SJCRH30 (cell line): ENCODE measurements at regions not wholly inside any gene's neighbourhood (a gene's known extent, or its start where the extent isn't known, plus 50 kb on each side); places are given as distances from the start of the nearest gene placed in this dataset.

ENCODE experiments used
- DNase-seq, 2 experiments: peaks; one replicate each; pipeline ENCODE4 v3.0.0-alpha.2; 2015 to 2020
- H3K27ac ChIP-seq: fragments of 250-450 bp; sonication (Bioruptor Pico); 2 replicates; pipeline ENCODE4 v1.5.1; 2020; ENCODE audit warnings: mild to moderate bottlenecking, moderate library complexity
- H3K27me3 ChIP-seq: fragments of 250-450 bp; sonication (Bioruptor Pico); 2 replicates; pipeline ENCODE4 v1.5.1; 2020; ENCODE audit warnings: mild to moderate bottlenecking, moderate library complexity
- H3K36me3 ChIP-seq: fragments of 250-450 bp; sonication (Bioruptor Pico); 2 replicates; pipeline ENCODE4 v1.5.1; 2020; ENCODE audit warnings: mild to moderate bottlenecking, moderate library complexity
- H3K4me1 ChIP-seq: fragments of 250-450 bp; sonication (Bioruptor Pico); 2 replicates; pipeline ENCODE4 v1.5.1; 2020; ENCODE audit warnings: mild to moderate bottlenecking, moderate library complexity
- H3K4me3 ChIP-seq: fragments of 250-450 bp; sonication (Bioruptor Pico); 2 replicates; pipeline ENCODE4 v1.5.1; 2020; ENCODE audit warnings: mild to moderate bottlenecking, moderate library complexity
- H3K9me3 ChIP-seq: fragments of 250-450 bp; sonication (Bioruptor Pico); replicated peaks from 2 replicates; pipeline ENCODE4 v1.5.1; 2020; ENCODE audit warnings: mild to moderate bottlenecking, moderate library complexity

GRCh38 chr13:103799028-103799427, 732.8 kb upstream of the SLC10A2 start:
- H3K27me3 ChIP-seq = no peaks in the 10 kb centered on the region
- no peak overlapping the region for H3K27ac ChIP-seq
- H3K9me3 ChIP-seq = no peaks in the 10 kb centered on the region
- no peak overlapping the region for H3K4me3 ChIP-seq
- H3K36me3 ChIP-seq = no peaks in the 10 kb centered on the region
- peaks cover 16% of the 10 kb centered on the region for H3K4me1 ChIP-seq
- DNase-seq = no peak

- no peaks in the 10 kb centered on the region for H3K36me3 ChIP-seq
- H3K9me3 ChIP-seq = no peaks in the 10 kb centered on the region
- H3K4me3 ChIP-seq = no peak overlapping the region
- H3K27me3 ChIP-seq = no peaks in the 10 kb centered on the region
- DNase-seq = no peak
- H3K4me1 ChIP-seq = no peaks in the 10 kb centered on the region
- no peak overlapping the region for H3K27ac ChIP-seq
Observed at GRCh38 chr13:103795892-103796478, 729.8 kb upstream of the SLC10A2 start.

GRCh38 chr13:103794526-103794925, 728.3 kb upstream of the SLC10A2 start:
- no peak for DNase-seq
- no peaks in the 10 kb centered on the region for H3K9me3 ChIP-seq
- H3K36me3 ChIP-seq = no peaks in the 10 kb centered on the region
- H3K27me3 ChIP-seq = no peaks in the 10 kb centered on the region
- no peak overlapping the region for H3K4me3 ChIP-seq
- H3K27ac ChIP-seq = no peak overlapping the region
- H3K4me1 ChIP-seq = no peaks in the 10 kb centered on the region

GRCh38 chr13:103788061-103788652, 721.9 kb upstream of the SLC10A2 start:
- no peak overlapping the region for H3K27ac ChIP-seq

GRCh38 chr13:103772576-103772975, 706.4 kb upstream of the SLC10A2 start:
- Histone ChIP-seq H3K27me3 (no peaks in the 10 kb centered on the region), H3K4me1 (no peaks in the 10 kb centered on the region), H3K4me3 (no peak overlapping the region), H3K9me3 (no peaks in the 10 kb centered on the region), H3K36me3 (no peaks in the 10 kb centered on the region), H3K27ac (no peak overlapping the region)
- peak in 1 of 2 experiments; percentile 20 for DNase-seq

More at GRCh38 chr13:103788061-103788652, 721.9 kb upstream of the SLC10A2 start:
- Histone ChIP-seq H3K4me3 (no peak overlapping the region), H3K4me1 (no peaks in the 10 kb centered on the region), H3K36me3 (no peaks in the 10 kb centered on the region), H3K27me3 (no peaks in the 10 kb centered on the region), H3K9me3 (no peaks in the 10 kb centered on the region)
- DNase-seq = peak in 1 of 2 experiments; percentile 29

- Histone ChIP-seq H3K4me3 (no peak overlapping the region), H3K9me3 (no peaks in the 10 kb centered on the region), H3K36me3 (no peaks in the 10 kb centered on the region), H3K27ac (no peak overlapping the region), H3K27me3 (no peaks in the 10 kb centered on the region), H3K4me1 (no peaks in the 10 kb centered on the region)
- no peak for DNase-seq
Observed at GRCh38 chr13:103762523-103762922, 696.3 kb upstream of the SLC10A2 start.

- DNase-seq = no peak
- Histone ChIP-seq H3K4me3 (no peak overlapping the region), H3K36me3 (no peaks in the 10 kb centered on the region), H3K9me3 (no peaks in the 10 kb centered on the region), H3K4me1 (no peaks in the 10 kb centered on the region), H3K27me3 (no peaks in the 10 kb centered on the region), H3K27ac (no peak overlapping the region)
Observed at GRCh38 chr13:103759361-103759760, 693.1 kb upstream of the SLC10A2 start.

GRCh38 chr13:103758222-103758621, 692.0 kb upstream of the SLC10A2 start:
- H3K36me3 ChIP-seq = no peaks in the 10 kb centered on the region
- no peaks in the 10 kb centered on the region for H3K27me3 ChIP-seq
- H3K4me3 ChIP-seq = no peak overlapping the region
- no peaks in the 10 kb centered on the region for H3K9me3 ChIP-seq
- H3K27ac ChIP-seq = no peak overlapping the region
- no peaks in the 10 kb centered on the region for H3K4me1 ChIP-seq
- DNase-seq = no peak

GRCh38 chr13:103757361-103757760, 691.1 kb upstream of the SLC10A2 start:
- no peak overlapping the region for H3K27ac ChIP-seq
- H3K36me3 ChIP-seq = no peaks in the 10 kb centered on the region
- H3K9me3 ChIP-seq = no peaks in the 10 kb centered on the region
- H3K4me1 ChIP-seq = no peaks in the 10 kb centered on the region
- H3K27me3 ChIP-seq = no peaks in the 10 kb centered on the region
- DNase-seq = no peak
- no peak overlapping the region for H3K4me3 ChIP-seq

- no peaks in the 10 kb centered on the region for H3K36me3 ChIP-seq
- H3K4me1 ChIP-seq = no peaks in the 10 kb centered on the region
- H3K4me3 ChIP-seq = no peak overlapping the region
- no peaks in the 10 kb centered on the region for H3K27me3 ChIP-seq
- DNase-seq = no peak
- no peak overlapping the region for H3K27ac ChIP-seq
- no peaks in the 10 kb centered on the region for H3K9me3 ChIP-seq
Observed at GRCh38 chr13:103754783-103755182, 688.6 kb upstream of the SLC10A2 start.

GRCh38 chr13:103734837-103735236, 668.6 kb upstream of the SLC10A2 start:
- Histone ChIP-seq H3K9me3 (no peaks in the 10 kb centered on the region), H3K27ac (no peak overlapping the region), H3K27me3 (no peaks in the 10 kb centered on the region), H3K36me3 (no peaks in the 10 kb centered on the region), H3K4me3 (no peak overlapping the region), H3K4me1 (no peaks in the 10 kb centered on the region)
- DNase-seq = no peak

- H3K9me3 ChIP-seq = no peaks in the 10 kb centered on the region
- H3K27ac ChIP-seq = no peak overlapping the region
- H3K27me3 ChIP-seq = no peaks in the 10 kb centered on the region
- no peaks in the 10 kb centered on the region for H3K36me3 ChIP-seq
- no peaks in the 10 kb centered on the region for H3K4me1 ChIP-seq
- no peak for DNase-seq
- H3K4me3 ChIP-seq = no peak overlapping the region
Observed at GRCh38 chr13:103731959-103732358, 665.7 kb upstream of the SLC10A2 start.

- Histone ChIP-seq H3K27ac (no peak overlapping the region), H3K27me3 (no peaks in the 10 kb centered on the region), H3K36me3 (no peaks in the 10 kb centered on the region), H3K4me3 (no peak overlapping the region), H3K4me1 (no peaks in the 10 kb centered on the region), H3K9me3 (no peaks in the 10 kb centered on the region)
- no peak for DNase-seq
Observed at GRCh38 chr13:103730407-103730806, 664.2 kb upstream of the SLC10A2 start.

- Histone ChIP-seq H3K9me3 (no peaks in the 10 kb centered on the region), H3K36me3 (no peaks in the 10 kb centered on the region), H3K27ac (no peak overlapping the region), H3K4me3 (no peak overlapping the region), H3K27me3 (no peaks in the 10 kb centered on the region), H3K4me1 (no peaks in the 10 kb centered on the region)
- no peak for DNase-seq
Observed at GRCh38 chr13:103726808-103727207, 660.6 kb upstream of the SLC10A2 start.

- Histone ChIP-seq H3K27me3 (no peaks in the 10 kb centered on the region), H3K9me3 (no peaks in the 10 kb centered on the region), H3K27ac (no peak overlapping the region), H3K4me3 (no peak overlapping the region), H3K36me3 (no peaks in the 10 kb centered on the region), H3K4me1 (no peaks in the 10 kb centered on the region)
- no peak for DNase-seq
Observed at GRCh38 chr13:103716718-103717117, 650.5 kb upstream of the SLC10A2 start.

GRCh38 chr13:103715335-103715734, 649.1 kb upstream of the SLC10A2 start:
- H3K4me3 ChIP-seq = no peak overlapping the region
- no peaks in the 10 kb centered on the region for H3K27me3 ChIP-seq
- no peak overlapping the region for H3K27ac ChIP-seq
- no peaks in the 10 kb centered on the region for H3K36me3 ChIP-seq
- no peaks in the 10 kb centered on the region for H3K9me3 ChIP-seq
- H3K4me1 ChIP-seq = no peaks in the 10 kb centered on the region
- DNase-seq = no peak
